ENCODE measurements at regions not wholly inside any gene's neighbourhood (a gene's known extent, or its start where the extent isn't known, plus 50 kb on each side); places are given as distances from the start of the nearest gene placed in this dataset.
A peak's percentile ranks its signal among the peaks of the same experiment; 100 is the strongest.

- DNase-seq (ENCODE audit: low read depth): no peak
These were observed 204.1 kb upstream of the BMPER start for GRCh38 chr7:33701189-33701740.

- no peak for DNase-seq (ENCODE audit: low read depth)
These were observed 203.4 kb upstream of the BMPER start for GRCh38 chr7:33701927-33702326.

GRCh38 chr7:33702514-33703054, 202.8 kb upstream of the BMPER start:
- no peak for DNase-seq (ENCODE audit: low read depth)

DNA sequence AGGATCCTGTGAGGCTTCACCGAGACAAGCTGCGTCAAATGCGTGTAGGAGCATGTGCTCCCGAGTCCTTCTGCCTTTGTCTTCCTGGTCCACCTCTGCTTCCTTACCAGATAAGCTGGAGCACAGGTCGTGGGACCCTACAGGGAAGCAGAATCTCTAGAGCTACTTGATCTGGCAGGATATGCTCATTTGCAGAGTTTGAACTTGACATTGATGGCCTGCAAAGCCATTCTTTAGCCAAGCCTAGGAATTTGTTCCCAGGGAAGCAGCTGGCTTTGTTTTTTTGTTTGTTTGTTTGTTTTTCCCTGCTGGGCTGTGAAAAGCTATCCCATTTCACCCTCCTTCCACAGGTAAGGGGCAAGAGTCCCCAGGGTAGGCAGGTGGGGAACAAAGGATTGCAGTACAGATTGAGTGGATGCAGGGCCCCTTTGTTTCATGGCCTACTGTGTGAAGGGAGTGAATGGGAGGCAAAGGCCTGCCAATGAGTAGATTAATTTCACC, 200.0 kb upstream of the BMPER start:
- no peak for DNase-seq (ENCODE audit: low read depth)

- no peak for DNase-seq (ENCODE audit: low read depth)
These were observed 199.2 kb upstream of the BMPER start for GRCh38 chr7:33706186-33706585.

GRCh38 chr7:33706771-33707200, 198.6 kb upstream of the BMPER start:
- no peak for DNase-seq (ENCODE audit: low read depth)

- DNase-seq (ENCODE audit: low read depth): no peak
These were observed 197.9 kb upstream of the BMPER start for GRCh38 chr7:33707427-33707826.

- DNase-seq (ENCODE audit: low read depth): peak; percentile 49
These were observed 194.7 kb upstream of the BMPER start for GRCh38 chr7:33710608-33711007.

- DNase-seq (ENCODE audit: low read depth): no peak
These were observed 193.9 kb upstream of the BMPER start for GRCh38 chr7:33711231-33712019.

GRCh38 chr7:33712020-33712414, 193.3 kb upstream of the BMPER start:
- DNase-seq (ENCODE audit: low read depth): no peak

- DNase-seq (ENCODE audit: low read depth): no peak
These were observed 191.1 kb upstream of the BMPER start for GRCh38 chr7:33714208-33714607.

GRCh38 chr7:33716581-33717477, 188.5 kb upstream of the BMPER start:
- peak; percentile 74 for DNase-seq (ENCODE audit: low read depth)

DNA sequence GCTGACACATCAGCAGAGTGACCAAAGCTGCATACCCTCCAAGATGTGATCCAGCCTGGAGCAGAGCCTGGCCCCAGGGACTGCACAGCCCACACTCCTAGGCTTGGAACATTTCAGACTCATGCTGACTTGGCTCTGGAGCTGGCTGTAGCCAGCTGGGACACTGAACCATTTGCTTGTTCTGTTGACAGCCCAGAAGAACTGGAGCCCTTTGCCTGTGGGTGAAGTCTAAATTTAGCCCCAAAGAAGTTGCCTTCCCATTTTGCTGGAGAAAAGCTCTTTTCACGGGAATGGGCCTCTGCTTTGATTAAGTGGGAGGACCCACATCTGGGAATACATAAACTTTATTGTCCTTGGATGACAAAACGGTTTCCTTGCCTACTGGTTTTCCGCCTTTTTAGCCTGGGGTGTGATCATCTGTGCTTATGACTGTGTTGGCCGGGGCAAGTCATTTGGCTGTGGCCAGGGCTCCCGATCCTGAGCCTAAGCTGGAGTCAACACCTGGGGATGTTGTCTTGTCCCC, 186.2 kb upstream of the BMPER start:
- peak; percentile 18 for DNase-seq (ENCODE audit: low read depth)

DNA sequence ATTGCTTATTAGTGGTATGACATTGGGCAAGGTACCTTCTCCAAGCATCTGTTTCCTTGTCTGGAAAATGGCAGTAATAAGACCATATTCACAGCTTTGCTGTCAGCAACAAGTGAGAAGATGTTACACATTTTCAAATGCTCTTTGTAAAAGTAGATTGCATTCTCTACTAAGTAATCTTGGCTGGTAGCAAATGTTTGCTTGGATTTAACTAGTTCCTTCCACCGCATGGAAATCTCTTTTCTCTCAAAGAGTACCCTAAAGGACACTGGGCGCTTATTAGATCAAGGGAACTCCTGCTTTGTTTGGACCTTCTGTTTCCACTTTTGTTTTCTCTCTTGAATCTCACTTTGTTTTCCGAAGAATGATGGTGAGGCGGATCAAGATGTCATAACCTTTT, 185.2 kb upstream of the BMPER start:
- DNase-seq (ENCODE audit: low read depth): no peak

DNA sequence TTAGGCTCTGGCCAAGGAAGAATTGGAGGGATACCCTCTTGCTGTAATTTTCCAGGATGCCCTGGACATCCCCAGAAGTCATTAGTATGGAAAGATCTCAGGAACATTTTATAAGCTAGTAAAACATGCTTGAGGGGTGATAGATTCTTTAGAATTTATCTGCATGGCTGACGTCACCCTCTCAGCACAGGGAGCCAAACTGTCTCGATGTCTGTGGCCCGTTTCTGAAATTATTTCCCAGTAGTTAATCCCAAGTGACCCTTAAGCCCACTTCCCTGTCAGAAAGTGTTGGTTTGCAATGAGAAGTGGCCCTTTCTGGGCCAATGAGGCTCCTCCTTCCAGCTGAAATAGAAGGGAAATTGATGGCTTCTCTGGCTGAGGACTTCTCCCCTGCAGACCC, 184.5 kb upstream of the BMPER start:
- no peak for DNase-seq (ENCODE audit: low read depth)

DNA sequence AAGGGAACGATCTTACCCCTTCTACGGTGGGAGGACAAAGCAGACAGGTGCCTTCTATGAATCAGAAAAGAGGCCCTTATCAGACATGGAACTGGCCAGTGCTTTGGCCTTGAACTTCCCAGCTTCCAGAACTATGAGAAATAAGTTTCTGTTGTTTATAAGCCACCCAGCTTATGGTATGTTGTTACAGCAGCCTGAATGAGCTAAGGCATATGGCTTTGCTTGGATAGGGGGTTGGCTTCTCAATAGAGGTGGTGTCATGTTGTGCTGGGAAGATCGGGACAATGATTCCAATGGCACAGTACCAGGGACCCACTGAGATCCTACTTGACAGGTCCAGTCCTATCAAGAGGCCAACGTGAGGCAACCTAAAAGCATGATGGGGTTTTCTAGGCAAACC, 183.4 kb upstream of the BMPER start:
- no peak for DNase-seq (ENCODE audit: low read depth)

- DNase-seq (ENCODE audit: low read depth): peak; percentile 86
These were observed 182.8 kb upstream of the BMPER start for GRCh38 chr7:33722383-33723101.

GRCh38 chr7:33724201-33724600, 181.1 kb upstream of the BMPER start:
- DNase-seq (ENCODE audit: low read depth): no peak

DNA sequence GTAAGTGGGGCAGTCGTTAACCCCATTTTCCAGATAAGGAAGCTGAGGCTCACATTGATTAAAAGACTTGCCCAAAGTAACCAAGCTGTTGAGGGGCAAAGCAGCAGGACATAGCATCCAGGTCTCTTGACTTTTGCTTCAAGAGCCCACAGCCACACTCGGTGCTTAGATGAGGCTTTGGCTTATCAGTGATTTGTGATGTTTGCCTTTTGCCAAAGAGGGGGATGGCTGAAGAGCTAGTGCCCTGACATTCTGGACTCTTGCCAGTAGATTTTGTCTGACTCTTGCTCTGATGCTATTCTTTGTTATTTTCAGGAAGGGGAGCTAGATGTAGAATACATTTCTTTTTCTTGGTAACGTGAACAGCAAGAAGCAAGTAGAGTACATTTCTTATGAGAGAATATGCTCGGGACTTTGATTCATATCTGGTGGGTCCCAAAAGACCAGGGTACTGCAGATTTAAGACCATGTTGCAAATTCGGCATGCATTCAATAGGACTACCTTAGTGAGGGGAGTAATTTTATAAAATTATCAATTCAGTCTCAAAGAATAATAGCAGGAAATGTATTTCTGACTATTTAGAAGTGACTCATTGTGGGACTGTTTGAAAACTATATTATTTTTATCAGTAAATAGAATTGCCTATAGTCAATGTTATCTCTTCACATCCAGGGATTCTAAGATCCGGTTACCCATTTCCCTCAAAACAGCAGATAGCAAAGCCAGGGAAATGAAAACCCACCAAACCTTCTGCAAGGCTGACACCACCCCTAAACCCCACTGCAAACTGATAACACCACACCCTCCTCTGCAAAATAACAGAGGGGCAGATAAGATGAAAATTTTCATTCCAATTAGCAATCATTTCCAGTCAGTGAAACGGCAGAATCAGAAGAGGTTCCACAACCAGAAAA, 180.0 kb upstream of the BMPER start:
- DNase-seq (ENCODE audit: low read depth): no peak

DNA sequence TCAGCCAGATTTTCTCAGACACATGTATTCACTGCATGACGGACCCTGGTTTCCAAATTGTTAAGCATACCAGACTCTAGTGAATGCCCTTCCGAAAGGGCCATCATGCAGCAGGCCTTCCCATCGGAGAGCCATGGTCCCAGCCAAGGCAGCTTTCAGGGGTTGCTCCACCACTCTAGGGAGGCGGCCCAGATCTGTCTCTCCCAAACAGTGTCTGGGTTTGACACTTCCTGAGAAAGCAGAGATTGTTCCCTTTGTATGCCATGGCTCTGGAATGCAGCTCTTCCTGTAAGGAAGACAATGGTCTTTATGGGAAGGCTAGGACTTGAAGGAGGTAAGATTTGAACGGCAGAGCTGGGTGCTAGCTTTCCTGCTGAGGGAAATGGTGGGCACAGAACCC, 178.8 kb upstream of the BMPER start:
- no peak for DNase-seq (ENCODE audit: low read depth)
